ENCODE measurements at regions not wholly inside any gene's neighbourhood (a gene's known extent, or its start where the extent isn't known, plus 50 kb on each side); places are given as distances from the start of the nearest gene placed in this dataset.
"Not testable (repeated sequence)": the region's sequence is repeated elsewhere in the genome, so short reads cannot be mapped to it uniquely, and the experiment has no call there.

DNA sequence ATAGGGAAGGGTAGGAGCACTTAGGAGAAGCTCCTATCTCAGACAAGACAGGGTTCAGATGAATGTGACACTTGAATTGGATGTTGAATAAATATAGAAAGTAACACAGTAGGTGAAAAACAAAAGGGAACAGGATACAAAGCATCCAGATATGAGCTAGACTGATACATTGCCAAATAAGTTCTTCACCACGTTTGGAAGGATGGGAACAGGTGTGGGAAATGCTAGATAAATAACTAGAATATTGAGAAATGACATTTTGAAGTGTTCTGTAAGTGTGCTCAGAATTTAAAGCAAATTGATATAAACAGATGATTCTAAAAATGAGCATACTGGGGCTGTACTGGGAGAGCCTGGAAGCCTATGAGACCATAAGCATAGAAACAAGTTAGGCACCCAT, 340.1 kb upstream of the PRR16 start:
- intact Hi-C loops (cut with micrococcal nuclease; ENCODE audit: unreplicated experiment), result no loop called here
- ChIA-PET POLR2A (ENCODE audit: low non-redundant PET) (no interaction called here), CTCF (no interaction called here)
- Histone ChIP-seq H3K9me3 (ENCODE audit: low read depth, low read length, poor library complexity, severe bottlenecking) (no peaks in the 10 kb centered on the region), H3K36me3 (ENCODE audit: insufficient read depth, low read length, poor library complexity, severe bottlenecking) (no peaks in the 10 kb centered on the region), H3K27me3 (replicated peaks; ENCODE audit: insufficient read depth, low read depth, low read length, poor library complexity) (no peaks in the 10 kb centered on the region), H3K4me3 (ENCODE audit: low read depth, low read length, poor library complexity, severe bottlenecking) (no peak overlapping the region), H3K4me1 (ENCODE audit: insufficient read depth, low read length, poor library complexity, severe bottlenecking) (no peaks in the 10 kb centered on the region), H3K27ac (ENCODE audit: low read depth, low read length, poor library complexity, severe bottlenecking) (no peak overlapping the region)
- DNase-seq (ENCODE audit: low spot score), result no peak
- BruUV-seq (replicated peaks), result no TSS peak
- no peak for TF ChIP-seq EZH2 (IDR thresholded peaks at IDR 0.05; ENCODE audit: borderline replicate concordance, low read depth, low read length, poor library complexity, severe bottlenecking)
- TF ChIP-seq, protein P1, sequence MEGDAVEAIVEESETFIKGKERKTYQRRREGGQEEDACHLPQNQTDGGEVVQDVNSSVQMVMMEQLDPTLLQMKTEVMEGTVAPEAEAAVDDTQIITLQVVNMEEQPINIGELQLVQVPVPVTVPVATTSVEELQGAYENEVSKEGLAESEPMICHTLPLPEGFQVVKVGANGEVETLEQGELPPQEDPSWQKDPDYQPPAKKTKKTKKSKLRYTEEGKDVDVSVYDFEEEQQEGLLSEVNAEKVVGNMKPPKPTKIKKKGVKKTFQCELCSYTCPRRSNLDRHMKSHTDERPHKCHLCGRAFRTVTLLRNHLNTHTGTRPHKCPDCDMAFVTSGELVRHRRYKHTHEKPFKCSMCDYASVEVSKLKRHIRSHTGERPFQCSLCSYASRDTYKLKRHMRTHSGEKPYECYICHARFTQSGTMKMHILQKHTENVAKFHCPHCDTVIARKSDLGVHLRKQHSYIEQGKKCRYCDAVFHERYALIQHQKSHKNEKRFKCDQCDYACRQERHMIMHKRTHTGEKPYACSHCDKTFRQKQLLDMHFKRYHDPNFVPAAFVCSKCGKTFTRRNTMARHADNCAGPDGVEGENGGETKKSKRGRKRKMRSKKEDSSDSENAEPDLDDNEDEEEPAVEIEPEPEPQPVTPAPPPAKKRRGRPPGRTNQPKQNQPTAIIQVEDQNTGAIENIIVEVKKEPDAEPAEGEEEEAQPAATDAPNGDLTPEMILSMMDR (conservative IDR thresholded peaks at IDR 0.05; ENCODE audit: low read depth, low read length), result no peak

GRCh38 chr5:120124961-120125360, 339.1 kb upstream of the PRR16 start:
- intact Hi-C loops (cut with micrococcal nuclease; ENCODE audit: unreplicated experiment), result no loop called here
- ChIA-PET CTCF (no interaction called here), POLR2A (ENCODE audit: low non-redundant PET) (no interaction called here)
- DNase-seq (ENCODE audit: low spot score), result no peak
- Histone ChIP-seq H3K4me1 (ENCODE audit: insufficient read depth, low read length, poor library complexity, severe bottlenecking) (no peaks in the 10 kb centered on the region), H3K27me3 (replicated peaks; ENCODE audit: insufficient read depth, low read depth, low read length, poor library complexity) (no peaks in the 10 kb centered on the region), H3K27ac (ENCODE audit: low read depth, low read length, poor library complexity, severe bottlenecking) (no peak overlapping the region), H3K36me3 (ENCODE audit: insufficient read depth, low read length, poor library complexity, severe bottlenecking) (no peaks in the 10 kb centered on the region), H3K4me3 (ENCODE audit: low read depth, low read length, poor library complexity, severe bottlenecking) (no peak overlapping the region), H3K9me3 (ENCODE audit: low read depth, low read length, poor library complexity, severe bottlenecking) (no peaks in the 10 kb centered on the region)
- BruUV-seq (replicated peaks), result no TSS peak
- TF ChIP-seq EZH2 (IDR thresholded peaks at IDR 0.05; ENCODE audit: borderline replicate concordance, low read depth, low read length, poor library complexity, severe bottlenecking), result no peak
- TF ChIP-seq, protein P1 (conservative IDR thresholded peaks at IDR 0.05; ENCODE audit: low read depth, low read length), result no peak

DNA sequence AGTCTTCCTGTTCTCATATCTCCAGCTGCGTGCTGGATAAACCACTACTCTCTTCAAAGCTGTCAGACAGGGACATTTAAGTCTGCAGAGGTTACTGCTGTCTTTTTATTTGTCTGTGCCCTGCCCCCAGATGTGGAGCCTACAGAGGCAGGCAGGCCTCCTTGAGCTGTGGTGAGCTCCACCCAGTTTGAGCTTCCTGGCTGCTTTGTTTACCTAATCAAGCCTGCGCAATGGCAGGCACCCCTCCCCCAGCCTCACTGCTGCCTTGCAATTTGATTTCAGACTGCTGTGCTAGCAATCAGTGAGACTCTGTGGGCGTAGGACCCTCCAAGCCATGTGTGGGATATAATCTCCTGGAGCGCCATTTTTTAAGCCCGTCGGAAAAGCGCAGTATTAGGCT, 331.8 kb upstream of the PRR16 start:
- intact Hi-C loops (cut with micrococcal nuclease; ENCODE audit: unreplicated experiment); H3K4me3 ChIP-seq (ENCODE audit: low read depth, low read length, poor library complexity, severe bottlenecking); H3K27ac ChIP-seq (ENCODE audit: low read depth, low read length, poor library complexity, severe bottlenecking); CTCF ChIA-PET; H3K36me3 ChIP-seq (ENCODE audit: insufficient read depth, low read length, poor library complexity, severe bottlenecking); H3K4me1 ChIP-seq (ENCODE audit: insufficient read depth, low read length, poor library complexity, severe bottlenecking); DNase-seq (ENCODE audit: low spot score); POLR2A ChIA-PET (ENCODE audit: low non-redundant PET); H3K27me3 ChIP-seq (replicated peaks; ENCODE audit: insufficient read depth, low read depth, low read length, poor library complexity); H3K9me3 ChIP-seq (ENCODE audit: low read depth, low read length, poor library complexity, severe bottlenecking); BruUV-seq (replicated peaks): not testable (repeated sequence)

GRCh38 chr5:120134944-120135343, 329.2 kb upstream of the PRR16 start:
- intact Hi-C loops (cut with micrococcal nuclease; ENCODE audit: unreplicated experiment), result no loop called here
- DNase-seq (ENCODE audit: low spot score), result no peak

More at GRCh38 chr5:120134944-120135343, 329.2 kb upstream of the PRR16 start:
- ChIA-PET CTCF (no interaction called here), POLR2A (ENCODE audit: low non-redundant PET) (no interaction called here)
- TF ChIP-seq, protein P1 (conservative IDR thresholded peaks at IDR 0.05; ENCODE audit: low read depth, low read length), result no peak
- no peak for TF ChIP-seq EZH2 (IDR thresholded peaks at IDR 0.05; ENCODE audit: borderline replicate concordance, low read depth, low read length, poor library complexity, severe bottlenecking)
- Histone ChIP-seq H3K4me3 (ENCODE audit: low read depth, low read length, poor library complexity, severe bottlenecking) (no peak overlapping the region), H3K27ac (ENCODE audit: low read depth, low read length, poor library complexity, severe bottlenecking) (no peak overlapping the region), H3K4me1 (ENCODE audit: insufficient read depth, low read length, poor library complexity, severe bottlenecking) (no peaks in the 10 kb centered on the region), H3K9me3 (ENCODE audit: low read depth, low read length, poor library complexity, severe bottlenecking) (no peaks in the 10 kb centered on the region), H3K36me3 (ENCODE audit: insufficient read depth, low read length, poor library complexity, severe bottlenecking) (no peaks in the 10 kb centered on the region), H3K27me3 (replicated peaks; ENCODE audit: insufficient read depth, low read depth, low read length, poor library complexity) (no peaks in the 10 kb centered on the region)
- BruUV-seq (replicated peaks), result no TSS peak
